H1 (cell line): ENCODE measurements at regions not wholly inside any gene's neighbourhood (a gene's known extent, or its start where the extent isn't known, plus 50 kb on each side); places are given as distances from the start of the nearest gene placed in this dataset.

ENCODE experiments used
- ASH2L ChIP-seq: fragments of 200-600, 300-600 bp; sonication (generic); IDR thresholded peaks from one replicate; pipeline ENCODE4 v1.7.1; 2017; ENCODE audit warnings: low read length
- ATF2 ChIP-seq: IDR thresholded peaks from 2 replicates; pipeline ENCODE4 v1.6.1; 2012; ENCODE audit warnings: low read length, inconsistent platforms
- CHD1 ChIP-seq: IDR thresholded peaks from 2 replicates; pipeline ENCODE4 v1.6.1; 2012; ENCODE audit warnings: low read depth, low read length, improper control_type of control experiment
- CHD2 ChIP-seq: IDR thresholded peaks from 2 replicates; pipeline ENCODE4 v1.6.1; 2012; ENCODE audit warnings: low read length, improper control_type of control experiment
- CHD7 ChIP-seq: fragments of 300-600 bp; sonication (generic); IDR thresholded peaks from 2 replicates; pipeline ENCODE4 v1.7.1; 2012; ENCODE audit warnings: low read length, moderate library complexity, mild to moderate bottlenecking, inconsistent platforms; ENCODE audit not compliant: insufficient replicate concordance
- CTCF ChIP-seq, 3 experiments: IDR thresholded peaks; 1 replicate in 2 of 3; 2 replicates in 1 of 3; pipeline versions ENCODE4 v1.5.1 to v1.6.1; 2011; ENCODE audit warnings: low read length in 3 of 3, mild to moderate bottlenecking in 3 of 3, inconsistent platforms in 2 of 3, low read depth in 1 of 3, moderate library complexity in 1 of 3; ENCODE audit not compliant: insufficient read depth in 1 of 3; ENCODE audit errors: control extremely low read depth in 1 of 3
- EZH2 ChIP-seq: fragments of 200-600 bp; sonication (generic); IDR thresholded peaks from 2 replicates; pipeline ENCODE4 v1.7.1; 2012; ENCODE audit warnings: low read depth, mild to moderate bottlenecking, moderate library complexity, low read length, inconsistent platforms; ENCODE audit not compliant: severe bottlenecking
- POLR2A ChIP-seq, 2 experiments: IDR thresholded peaks; 1 replicate in 1 of 2; 2 replicates in 1 of 2; pipeline ENCODE4 v1.6.1; 2011; ENCODE audit warnings: low read depth in 2 of 2, low read length in 2 of 2, mild to moderate bottlenecking in 2 of 2; ENCODE audit errors: control extremely low read depth in 1 of 2
- TAF1 ChIP-seq: IDR thresholded peaks from 2 replicates; pipeline ENCODE4 v1.6.1; 2011; ENCODE audit warnings: mild to moderate bottlenecking, low read depth, low read length
- TCF12 ChIP-seq: IDR thresholded peaks from 2 replicates; pipeline ENCODE4 v1.6.1; 2011; ENCODE audit warnings: low read depth, mild to moderate bottlenecking, low read length
- TF ChIP-seq, protein P1 (sequence below): IDR thresholded peaks from 2 replicates; pipeline ENCODE4 v1.6.1; 2011; ENCODE audit warnings: low read length, improper control_type of control experiment
- TF ChIP-seq, protein P2 (sequence below): IDR thresholded peaks from 2 replicates; pipeline ENCODE4 v1.6.1; 2011; ENCODE audit warnings: low read depth, mild to moderate bottlenecking, low read length; ENCODE audit not compliant: insufficient read depth

- no peak for TF ChIP-seq ATF2
- TF ChIP-seq, protein P1, sequence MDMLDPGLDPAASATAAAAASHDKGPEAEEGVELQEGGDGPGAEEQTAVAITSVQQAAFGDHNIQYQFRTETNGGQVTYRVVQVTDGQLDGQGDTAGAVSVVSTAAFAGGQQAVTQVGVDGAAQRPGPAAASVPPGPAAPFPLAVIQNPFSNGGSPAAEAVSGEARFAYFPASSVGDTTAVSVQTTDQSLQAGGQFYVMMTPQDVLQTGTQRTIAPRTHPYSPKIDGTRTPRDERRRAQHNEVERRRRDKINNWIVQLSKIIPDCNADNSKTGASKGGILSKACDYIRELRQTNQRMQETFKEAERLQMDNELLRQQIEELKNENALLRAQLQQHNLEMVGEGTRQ: no peak
- TF ChIP-seq ASH2L: no peak
- TF ChIP-seq TAF1: no peak
- TF ChIP-seq, protein P2, sequence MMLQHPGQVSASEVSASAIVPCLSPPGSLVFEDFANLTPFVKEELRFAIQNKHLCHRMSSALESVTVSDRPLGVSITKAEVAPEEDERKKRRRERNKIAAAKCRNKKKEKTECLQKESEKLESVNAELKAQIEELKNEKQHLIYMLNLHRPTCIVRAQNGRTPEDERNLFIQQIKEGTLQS: no peak
- no peak for TF ChIP-seq CHD1
- no peak for TF ChIP-seq CHD7
- TF ChIP-seq TCF12: no peak
- TF ChIP-seq CTCF (IDR thresholded peaks at IDR 0.05; ENCODE audit: control extremely low read depth in 1 of 3, insufficient read depth in 1 of 3, low read depth in 1 of 3, low read length in 3 of 3): no peak
- TF ChIP-seq POLR2A (IDR thresholded peaks at IDR 0.05; ENCODE audit: control extremely low read depth in 1 of 2, low read depth in 2 of 2, low read length in 2 of 2): no peak
- TF ChIP-seq CHD2: no peak
- TF ChIP-seq EZH2: no peak
These were observed 250.6 kb downstream of the RPRM start for GRCh38 chr2:153227981-153228380.
